GM23338 (cell line): ENCODE measurements at regions not wholly inside any gene's neighbourhood (a gene's known extent, or its start where the extent isn't known, plus 50 kb on each side); places are given as distances from the start of the nearest gene placed in this dataset.

Source experiments
- ATAC-seq: fragments of 200-7000 bp; cut with Tn5 transposase; 3 replicates; pipeline ENCODE4 v1.9.1; 2020
- DNase-seq: peaks from one replicate; pipeline ENCODE4 v3.0.0-alpha.2; 2015; ENCODE audit warnings: low spot score
- H2AFZ ChIP-seq: fragments of 200-600 bp; sonication (generic); 2 replicates; pipeline ENCODE4 v1.8.0; 2016; ENCODE audit warnings: antibody characterized with exemption, mild to moderate bottlenecking, moderate library complexity
- H3F3A ChIP-seq: fragments of 200-600 bp; sonication (generic); replicated peaks from 2 replicates; pipeline ENCODE4 v1.8.0; 2017; ENCODE audit warnings: antibody characterized with exemption, mixed run types, low read depth
- H3K27ac ChIP-seq: fragments of 200-600 bp; sonication (generic); 2 replicates; pipeline ENCODE4 v1.6.1; 2016; ENCODE audit warnings: low read depth
- H3K27me3 ChIP-seq: fragments of 200-600 bp; sonication (generic); 2 replicates; pipeline ENCODE4 v1.8.0; 2016; ENCODE audit warnings: mild to moderate bottlenecking, mixed run types, moderate library complexity; ENCODE audit not compliant: insufficient read depth
- H3K36me3 ChIP-seq: fragments of 200-600 bp; sonication (generic); 2 replicates; pipeline ENCODE4 v1.8.0; 2016; ENCODE audit warnings: mild to moderate bottlenecking; ENCODE audit not compliant: insufficient read depth
- H3K4me1 ChIP-seq: fragments of 200-600 bp; sonication (generic); 2 replicates; pipeline ENCODE4 v1.8.0; 2016; ENCODE audit warnings: mild to moderate bottlenecking, moderate library complexity; ENCODE audit not compliant: insufficient read depth
- H3K4me2 ChIP-seq: fragments of 200-600 bp; sonication (generic); 2 replicates; pipeline ENCODE4 v1.7.1; 2017; ENCODE audit warnings: mixed run types
- H3K4me3 ChIP-seq: fragments of 200-600 bp; sonication (generic); 2 replicates; pipeline ENCODE4 v1.6.1; 2016; ENCODE audit warnings: mixed run types
- H3K79me2 ChIP-seq: fragments of 200-600 bp; sonication (generic); replicated peaks from 2 replicates; pipeline ENCODE4 v1.8.0; 2017; ENCODE audit warnings: mild to moderate bottlenecking; ENCODE audit not compliant: insufficient read depth
- H3K9me2 ChIP-seq: fragments of 200-600 bp; sonication (generic); 2 replicates; pipeline ENCODE4 v1.8.0; 2017; ENCODE audit not compliant: insufficient read depth
- H4K20me1 ChIP-seq: fragments of 200-600 bp; sonication (generic); replicated peaks from 2 replicates; pipeline ENCODE4 v1.8.0; 2017; ENCODE audit warnings: mild to moderate bottlenecking; ENCODE audit not compliant: insufficient read depth
- H3K27ac Mint-ChIP-seq: 2 replicates; pipeline ENCODE4 v1.8.0; 2020; ENCODE audit warnings: inconsistent platforms, mild to moderate bottlenecking, moderate library complexity, mixed read lengths
- H3K27me3 Mint-ChIP-seq: 3 replicates; pipeline ENCODE4 v1.8.0; 2022; ENCODE audit warnings: low read depth, mild to moderate bottlenecking, moderate library complexity, mixed read lengths, inconsistent platforms; ENCODE audit not compliant: insufficient read depth, poor library complexity
- H3K36me3 Mint-ChIP-seq: 3 replicates; pipeline ENCODE4 v1.8.0; 2021; ENCODE audit warnings: low read depth, mild to moderate bottlenecking, inconsistent platforms, moderate library complexity, mixed read lengths
- H3K4me1 Mint-ChIP-seq: 3 replicates; pipeline ENCODE4 v1.8.0; 2020; ENCODE audit warnings: mild to moderate bottlenecking, inconsistent platforms, mixed read lengths
- H3K4me3 Mint-ChIP-seq: 3 replicates; pipeline ENCODE4 v1.8.0; 2021; ENCODE audit warnings: moderate library complexity, mild to moderate bottlenecking, inconsistent platforms, mixed read lengths
- H3K9me3 Mint-ChIP-seq: 3 replicates; pipeline ENCODE4 v1.8.0; 2020; ENCODE audit warnings: moderate library complexity, mild to moderate bottlenecking, inconsistent platforms, mixed read lengths
- CREB1 ChIP-seq: fragments of 250-450 bp; sonication (Bioruptor Pico); IDR thresholded peaks from 2 replicates; pipeline ENCODE4 v1.5.0; 2020; ENCODE audit warnings: low read depth, mild to moderate bottlenecking, moderate library complexity
- EZH2 ChIP-seq: fragments of 200-600 bp; sonication (generic); IDR thresholded peaks from one replicate; pipeline ENCODE4 v1.8.0; 2017; ENCODE audit warnings: antibody characterized with exemption, mild to moderate bottlenecking, low read depth; ENCODE audit not compliant: unreplicated experiment
- EZH2phosphoT487 ChIP-seq: fragments of 200-600 bp; sonication (generic); IDR thresholded peaks from one replicate; pipeline ENCODE4 v1.8.1; 2018; ENCODE audit warnings: antibody characterized with exemption; ENCODE audit not compliant: unreplicated experiment
- JUNB ChIP-seq: IDR thresholded peaks from one replicate; pipeline ENCODE4 v1.6.1; 2016; ENCODE audit warnings: antibody characterized with exemption; ENCODE audit not compliant: unreplicated experiment
- NANOG ChIP-seq: IDR thresholded peaks from 2 replicates; pipeline ENCODE4 v1.6.1; 2016; ENCODE audit warnings: antibody characterized with exemption, borderline replicate concordance
- POLR2AphosphoS5 ChIP-seq: IDR thresholded peaks from 2 replicates; pipeline ENCODE4 v1.6.1; 2016; ENCODE audit warnings: antibody characterized with exemption, low read depth
- STAT1 ChIP-seq: IDR thresholded peaks from one replicate; pipeline ENCODE4 v1.6.1; 2016; ENCODE audit warnings: antibody characterized with exemption; ENCODE audit not compliant: unreplicated experiment
- ZNF114 ChIP-seq: fragments of 250-450 bp; sonication (Bioruptor Pico); IDR thresholded peaks from 2 replicates; pipeline ENCODE4 v1.5.0; 2020; ENCODE audit warnings: mild to moderate bottlenecking, moderate library complexity
- ZNF331 ChIP-seq: fragments of 250-450 bp; sonication (Bioruptor Pico); IDR thresholded peaks from 2 replicates; pipeline ENCODE4 v1.5.0; 2020; ENCODE audit warnings: low read depth, mild to moderate bottlenecking, moderate library complexity
- TF ChIP-seq, protein P1 (sequence below), 2 experiments: fragments of 200-600 bp in 1 of 2; sonication (generic) in 1 of 2; conservative IDR thresholded peaks; 2 replicates each; pipeline versions ENCODE4 v1.5.1 to v1.6.1; 2016 to 2017; ENCODE audit warnings: antibody characterized with exemption in 2 of 2, low read depth in 2 of 2, mild to moderate bottlenecking in 2 of 2, moderate library complexity in 1 of 2
- TF ChIP-seq, protein P2 (sequence below): IDR thresholded peaks from one replicate; pipeline ENCODE4 v1.6.1; 2018; ENCODE audit warnings: antibody characterized with exemption; ENCODE audit not compliant: unreplicated experiment
- TF ChIP-seq, protein P3 (sequence below): fragments of 250-450 bp; sonication (Bioruptor Pico); IDR thresholded peaks from 2 replicates; pipeline ENCODE4 v1.5.0; 2020; ENCODE audit warnings: mild to moderate bottlenecking, moderate library complexity
- TF ChIP-seq, protein P4 (sequence below): IDR thresholded peaks from 2 replicates; pipeline ENCODE4 v1.6.1; 2016; ENCODE audit warnings: antibody characterized with exemption

DNA sequence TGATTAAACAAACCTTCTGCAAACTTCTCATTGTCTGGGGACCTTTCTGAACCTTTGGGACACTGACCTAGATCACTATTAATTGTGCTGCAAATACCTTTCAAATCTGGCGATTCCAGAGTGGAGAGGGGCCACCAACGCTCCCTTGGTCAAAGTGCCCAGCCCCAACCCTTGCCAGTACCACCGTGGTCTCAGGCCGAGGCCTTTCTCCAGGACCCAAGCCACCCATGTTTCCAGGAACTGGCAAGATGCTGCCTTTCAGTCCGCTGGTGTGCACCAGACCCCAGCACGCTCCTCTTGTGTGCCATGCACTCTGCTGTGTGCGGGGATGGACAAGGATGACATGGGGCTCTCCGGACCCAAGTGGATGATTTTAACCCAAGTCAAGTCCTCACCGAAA lies 91.1 kb upstream of the MGMT start:
- Histone ChIP-seq H2AFZ (no peak overlapping the region), H3K4me1 (no peaks in the 10 kb centered on the region), H3K4me3 (no peak overlapping the region), H3K36me3 (no peaks in the 10 kb centered on the region), H4K20me1 (no peaks in the 10 kb centered on the region), H3K9me2 (peaks cover 4% of the 10 kb centered on the region; the same call in 1 of the 2 replicates), H3K27me3 (no peaks in the 10 kb centered on the region), H3K79me2 (no peaks in the 10 kb centered on the region), H3F3A (no peaks in the 10 kb centered on the region), H3K27ac (no peak overlapping the region), H3K4me2 (no peak overlapping the region)
- ATAC-seq (no peak), DNase-seq (no peak)
- H3K9me3 Mint-ChIP-seq: no peaks in the 10 kb centered on the region
- H3K27me3 Mint-ChIP-seq: no peaks in the 10 kb centered on the region
- peaks cover 6% of the 10 kb centered on the region; the same call in 1 of the 3 replicates for H3K4me1 Mint-ChIP-seq
- no peak for TF ChIP-seq ZNF331 (CRISPR knock-in tag)
- TF ChIP-seq, protein P1, sequence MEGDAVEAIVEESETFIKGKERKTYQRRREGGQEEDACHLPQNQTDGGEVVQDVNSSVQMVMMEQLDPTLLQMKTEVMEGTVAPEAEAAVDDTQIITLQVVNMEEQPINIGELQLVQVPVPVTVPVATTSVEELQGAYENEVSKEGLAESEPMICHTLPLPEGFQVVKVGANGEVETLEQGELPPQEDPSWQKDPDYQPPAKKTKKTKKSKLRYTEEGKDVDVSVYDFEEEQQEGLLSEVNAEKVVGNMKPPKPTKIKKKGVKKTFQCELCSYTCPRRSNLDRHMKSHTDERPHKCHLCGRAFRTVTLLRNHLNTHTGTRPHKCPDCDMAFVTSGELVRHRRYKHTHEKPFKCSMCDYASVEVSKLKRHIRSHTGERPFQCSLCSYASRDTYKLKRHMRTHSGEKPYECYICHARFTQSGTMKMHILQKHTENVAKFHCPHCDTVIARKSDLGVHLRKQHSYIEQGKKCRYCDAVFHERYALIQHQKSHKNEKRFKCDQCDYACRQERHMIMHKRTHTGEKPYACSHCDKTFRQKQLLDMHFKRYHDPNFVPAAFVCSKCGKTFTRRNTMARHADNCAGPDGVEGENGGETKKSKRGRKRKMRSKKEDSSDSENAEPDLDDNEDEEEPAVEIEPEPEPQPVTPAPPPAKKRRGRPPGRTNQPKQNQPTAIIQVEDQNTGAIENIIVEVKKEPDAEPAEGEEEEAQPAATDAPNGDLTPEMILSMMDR (conservative IDR thresholded peaks at IDR 0.05; ENCODE audit: low read depth in 2 of 2): no peak
- TF ChIP-seq, protein P2, sequence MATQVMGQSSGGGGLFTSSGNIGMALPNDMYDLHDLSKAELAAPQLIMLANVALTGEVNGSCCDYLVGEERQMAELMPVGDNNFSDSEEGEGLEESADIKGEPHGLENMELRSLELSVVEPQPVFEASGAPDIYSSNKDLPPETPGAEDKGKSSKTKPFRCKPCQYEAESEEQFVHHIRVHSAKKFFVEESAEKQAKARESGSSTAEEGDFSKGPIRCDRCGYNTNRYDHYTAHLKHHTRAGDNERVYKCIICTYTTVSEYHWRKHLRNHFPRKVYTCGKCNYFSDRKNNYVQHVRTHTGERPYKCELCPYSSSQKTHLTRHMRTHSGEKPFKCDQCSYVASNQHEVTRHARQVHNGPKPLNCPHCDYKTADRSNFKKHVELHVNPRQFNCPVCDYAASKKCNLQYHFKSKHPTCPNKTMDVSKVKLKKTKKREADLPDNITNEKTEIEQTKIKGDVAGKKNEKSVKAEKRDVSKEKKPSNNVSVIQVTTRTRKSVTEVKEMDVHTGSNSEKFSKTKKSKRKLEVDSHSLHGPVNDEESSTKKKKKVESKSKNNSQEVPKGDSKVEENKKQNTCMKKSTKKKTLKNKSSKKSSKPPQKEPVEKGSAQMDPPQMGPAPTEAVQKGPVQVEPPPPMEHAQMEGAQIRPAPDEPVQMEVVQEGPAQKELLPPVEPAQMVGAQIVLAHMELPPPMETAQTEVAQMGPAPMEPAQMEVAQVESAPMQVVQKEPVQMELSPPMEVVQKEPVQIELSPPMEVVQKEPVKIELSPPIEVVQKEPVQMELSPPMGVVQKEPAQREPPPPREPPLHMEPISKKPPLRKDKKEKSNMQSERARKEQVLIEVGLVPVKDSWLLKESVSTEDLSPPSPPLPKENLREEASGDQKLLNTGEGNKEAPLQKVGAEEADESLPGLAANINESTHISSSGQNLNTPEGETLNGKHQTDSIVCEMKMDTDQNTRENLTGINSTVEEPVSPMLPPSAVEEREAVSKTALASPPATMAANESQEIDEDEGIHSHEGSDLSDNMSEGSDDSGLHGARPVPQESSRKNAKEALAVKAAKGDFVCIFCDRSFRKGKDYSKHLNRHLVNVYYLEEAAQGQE: no peak
- no peak for TF ChIP-seq NANOG
- no peak for TF ChIP-seq CREB1 (CRISPR knock-in tag)
- TF ChIP-seq, protein P3, sequence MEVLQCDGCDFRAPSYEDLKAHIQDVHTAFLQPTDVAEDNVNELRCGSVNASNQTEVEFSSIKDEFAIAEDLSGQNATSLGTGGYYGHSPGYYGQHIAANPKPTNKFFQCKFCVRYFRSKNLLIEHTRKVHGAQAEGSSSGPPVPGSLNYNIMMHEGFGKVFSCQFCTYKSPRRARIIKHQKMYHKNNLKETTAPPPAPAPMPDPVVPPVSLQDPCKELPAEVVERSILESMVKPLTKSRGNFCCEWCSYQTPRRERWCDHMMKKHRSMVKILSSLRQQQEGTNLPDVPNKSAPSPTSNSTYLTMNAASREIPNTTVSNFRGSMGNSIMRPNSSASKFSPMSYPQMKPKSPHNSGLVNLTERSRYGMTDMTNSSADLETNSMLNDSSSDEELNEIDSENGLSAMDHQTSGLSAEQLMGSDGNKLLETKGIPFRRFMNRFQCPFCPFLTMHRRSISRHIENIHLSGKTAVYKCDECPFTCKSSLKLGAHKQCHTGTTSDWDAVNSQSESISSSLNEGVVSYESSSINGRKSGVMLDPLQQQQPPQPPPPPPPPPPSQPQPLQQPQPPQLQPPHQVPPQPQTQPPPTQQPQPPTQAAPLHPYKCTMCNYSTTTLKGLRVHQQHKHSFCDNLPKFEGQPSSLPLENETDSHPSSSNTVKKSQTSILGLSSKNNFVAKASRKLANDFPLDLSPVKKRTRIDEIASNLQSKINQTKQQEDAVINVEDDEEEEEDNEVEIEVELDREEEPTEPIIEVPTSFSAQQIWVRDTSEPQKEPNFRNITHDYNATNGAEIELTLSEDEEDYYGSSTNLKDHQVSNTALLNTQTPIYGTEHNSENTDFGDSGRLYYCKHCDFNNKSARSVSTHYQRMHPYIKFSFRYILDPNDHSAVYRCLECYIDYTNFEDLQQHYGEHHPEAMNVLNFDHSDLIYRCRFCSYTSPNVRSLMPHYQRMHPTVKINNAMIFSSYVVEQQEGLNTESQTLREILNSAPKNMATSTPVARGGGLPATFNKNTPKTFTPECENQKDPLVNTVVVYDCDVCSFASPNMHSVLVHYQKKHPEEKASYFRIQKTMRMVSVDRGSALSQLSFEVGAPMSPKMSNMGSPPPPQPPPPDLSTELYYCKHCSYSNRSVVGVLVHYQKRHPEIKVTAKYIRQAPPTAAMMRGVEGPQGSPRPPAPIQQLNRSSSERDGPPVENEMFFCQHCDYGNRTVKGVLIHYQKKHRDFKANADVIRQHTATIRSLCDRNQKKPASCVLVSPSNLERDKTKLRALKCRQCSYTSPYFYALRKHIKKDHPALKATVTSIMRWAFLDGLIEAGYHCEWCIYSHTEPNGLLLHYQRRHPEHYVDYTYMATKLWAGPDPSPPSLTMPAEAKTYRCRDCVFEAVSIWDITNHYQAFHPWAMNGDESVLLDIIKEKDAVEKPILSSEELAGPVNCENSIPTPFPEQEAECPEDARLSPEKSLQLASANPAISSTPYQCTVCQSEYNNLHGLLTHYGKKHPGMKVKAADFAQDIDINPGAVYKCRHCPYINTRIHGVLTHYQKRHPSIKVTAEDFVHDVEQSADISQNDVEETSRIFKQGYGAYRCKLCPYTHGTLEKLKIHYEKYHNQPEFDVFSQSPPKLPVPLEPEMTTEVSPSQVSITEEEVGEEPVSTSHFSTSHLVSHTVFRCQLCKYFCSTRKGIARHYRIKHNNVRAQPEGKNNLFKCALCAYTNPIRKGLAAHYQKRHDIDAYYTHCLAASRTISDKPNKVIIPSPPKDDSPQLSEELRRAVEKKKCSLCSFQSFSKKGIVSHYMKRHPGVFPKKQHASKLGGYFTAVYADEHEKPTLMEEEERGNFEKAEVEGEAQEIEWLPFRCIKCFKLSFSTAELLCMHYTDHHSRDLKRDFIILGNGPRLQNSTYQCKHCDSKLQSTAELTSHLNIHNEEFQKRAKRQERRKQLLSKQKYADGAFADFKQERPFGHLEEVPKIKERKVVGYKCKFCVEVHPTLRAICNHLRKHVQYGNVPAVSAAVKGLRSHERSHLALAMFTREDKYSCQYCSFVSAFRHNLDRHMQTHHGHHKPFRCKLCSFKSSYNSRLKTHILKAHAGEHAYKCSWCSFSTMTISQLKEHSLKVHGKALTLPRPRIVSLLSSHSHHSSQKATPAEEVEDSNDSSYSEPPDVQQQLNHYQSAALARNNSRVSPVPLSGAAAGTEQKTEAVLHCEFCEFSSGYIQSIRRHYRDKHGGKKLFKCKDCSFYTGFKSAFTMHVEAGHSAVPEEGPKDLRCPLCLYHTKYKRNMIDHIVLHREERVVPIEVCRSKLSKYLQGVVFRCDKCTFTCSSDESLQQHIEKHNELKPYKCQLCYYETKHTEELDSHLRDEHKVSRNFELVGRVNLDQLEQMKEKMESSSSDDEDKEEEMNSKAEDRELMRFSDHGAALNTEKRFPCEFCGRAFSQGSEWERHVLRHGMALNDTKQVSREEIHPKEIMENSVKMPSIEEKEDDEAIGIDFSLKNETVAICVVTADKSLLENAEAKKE (CRISPR knock-in tag): no peak
- no peak for TF ChIP-seq EZH2phosphoT487
- TF ChIP-seq STAT1: no peak
- no peak for TF ChIP-seq JUNB
- no peak for TF ChIP-seq POLR2AphosphoS5
- TF ChIP-seq, protein P4, sequence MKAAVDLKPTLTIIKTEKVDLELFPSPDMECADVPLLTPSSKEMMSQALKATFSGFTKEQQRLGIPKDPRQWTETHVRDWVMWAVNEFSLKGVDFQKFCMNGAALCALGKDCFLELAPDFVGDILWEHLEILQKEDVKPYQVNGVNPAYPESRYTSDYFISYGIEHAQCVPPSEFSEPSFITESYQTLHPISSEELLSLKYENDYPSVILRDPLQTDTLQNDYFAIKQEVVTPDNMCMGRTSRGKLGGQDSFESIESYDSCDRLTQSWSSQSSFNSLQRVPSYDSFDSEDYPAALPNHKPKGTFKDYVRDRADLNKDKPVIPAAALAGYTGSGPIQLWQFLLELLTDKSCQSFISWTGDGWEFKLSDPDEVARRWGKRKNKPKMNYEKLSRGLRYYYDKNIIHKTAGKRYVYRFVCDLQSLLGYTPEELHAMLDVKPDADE: no peak
- TF ChIP-seq ZNF114 (CRISPR knock-in tag): no peak
- no peak for TF ChIP-seq EZH2
- no peaks in the 10 kb centered on the region; the same call in 2 of the 3 replicates for H3K36me3 Mint-ChIP-seq
- no peak overlapping the region for H3K27ac Mint-ChIP-seq
- H3K4me3 Mint-ChIP-seq: no peak overlapping the region
